A549 (cell line): ENCODE measurements at regions not wholly inside any gene's neighbourhood (a gene's known extent, or its start where the extent isn't known, plus 50 kb on each side); places are given as distances from the start of the nearest gene placed in this dataset.

ENCODE experiments used
- ATAC-seq, 2 experiments: fragments of 200-7000 bp in 1 of 2; fragments of >200 bp in 1 of 2; cut with Nextera tagmentation in 1 of 2; cut with Tn5 transposase in 1 of 2; 3 replicates each; pipeline versions ENCODE4 v1.8.0 to v1.9.1; 2018 to 2020; ENCODE audit warnings: mild to moderate bottlenecking in 1 of 2, moderate library complexity in 1 of 2
- CTCF ChIA-PET: fragments of 300-600 bp; sonication (Branson Sonifier 250); formaldehyde crosslinking; extraction: SDS; loops from one replicate; lab custom pipeline; 2021; ENCODE audit warnings: antibody characterized with exemption, inconsistent platforms; lab: Yijun Ruan, JAX
- POLR2A ChIA-PET: fragments of 350-600 bp; formaldehyde crosslinking; extraction: SDS; loops from one replicate; lab custom pipeline; 2021; ENCODE audit warnings: antibody characterized with exemption, inconsistent platforms; lab: Yijun Ruan, JAX
- DNase-seq, 2 experiments: peaks; one replicate each; pipeline versions ENCODE4 v3.0.0 to v3.0.0-alpha.2; 2011 to 2016; ENCODE audit warnings: low read depth in 1 of 2, low spot score in 1 of 2
- FAIRE-seq: peaks from 2 replicates; lab custom pipeline; 2011; peaks lifted over from hg19 to GRCh38; lab: Jason Lieb, UNC
- H3K27ac ChIP-seq, 2 experiments: fragments of >200 bp; sonication (Bioruptor Twin); formaldehyde crosslinking; 3 replicates each; pipeline ENCODE4 v1.5.1; 2016 to 2017
- H3K4me1 ChIP-seq: fragments of >200 bp; sonication (Bioruptor Twin); formaldehyde crosslinking; 3 replicates; pipeline ENCODE4 v1.6.1; 2016
- H3K4me2 ChIP-seq: fragments of >200 bp; sonication (Bioruptor Twin); formaldehyde crosslinking; 3 replicates; pipeline ENCODE4 v1.6.1; 2016
- H3K4me3 ChIP-seq: fragments of >200 bp; sonication (Bioruptor Twin); formaldehyde crosslinking; 3 replicates; pipeline ENCODE4 v1.5.1; 2016
- H3K9me3 ChIP-seq: fragments of >200 bp; sonication (Bioruptor Twin); formaldehyde crosslinking; 3 replicates; pipeline ENCODE4 v1.6.1; 2016
- CBX8 ChIP-seq: fragments of 200-600 bp; sonication (generic); IDR thresholded peaks from 2 replicates; pipeline ENCODE4 v1.6.1; 2016
- CEBPB ChIP-seq, 2 experiments: fragments of >200 bp in 1 of 2; sonication (Bioruptor Twin) in 1 of 2; formaldehyde crosslinking in 1 of 2; IDR thresholded peaks; 2 replicates each; pipeline ENCODE4 v1.6.1; 2012 to 2016
- CHD2 ChIP-seq: fragments of 150-350 bp; IDR thresholded peaks from 2 replicates; pipeline ENCODE4 v1.6.1; 2014; ENCODE audit warnings: low read length; ENCODE audit not compliant: partially characterized antibody
- CHD4 ChIP-seq: fragments of 200-600 bp; sonication (generic); IDR thresholded peaks from 2 replicates; pipeline ENCODE4 v1.6.1; 2016; ENCODE audit warnings: antibody characterized with exemption, mild to moderate bottlenecking, borderline replicate concordance
- EHF ChIP-seq: fragments of 250-450 bp; sonication (Bioruptor Pico); IDR thresholded peaks from 2 replicates; pipeline ENCODE4 v1.5.0; 2020; ENCODE audit warnings: mild to moderate bottlenecking
- GATA3 ChIP-seq: IDR thresholded peaks from 2 replicates; pipeline ENCODE4 v1.6.1; 2012; ENCODE audit warnings: borderline replicate concordance
- HES2 ChIP-seq: fragments of >200 bp; sonication (Bioruptor Twin); formaldehyde crosslinking; IDR thresholded peaks from 2 replicates; pipeline ENCODE4 v1.6.1; 2016
- HOXB13 ChIP-seq: fragments of 250-450 bp; sonication (Bioruptor Pico); IDR thresholded peaks from 2 replicates; pipeline ENCODE4 v1.5.0; 2020; ENCODE audit warnings: low read depth, mild to moderate bottlenecking, moderate library complexity
- HOXB5 ChIP-seq: fragments of 250-450 bp; sonication (Bioruptor Pico); IDR thresholded peaks from 2 replicates; pipeline ENCODE4 v1.5.0; 2020; ENCODE audit warnings: mild to moderate bottlenecking, moderate library complexity
- MAFK ChIP-seq: fragments of 450-650 bp; IDR thresholded peaks from 2 replicates; pipeline ENCODE4 v1.6.1; 2014; ENCODE audit not compliant: partially characterized antibody
- MAZ ChIP-seq: fragments of 150-350 bp; IDR thresholded peaks from 2 replicates; pipeline ENCODE4 v1.6.1; 2014; ENCODE audit warnings: antibody characterized with exemption, low read depth, low read length, borderline replicate concordance
- NPAS2 ChIP-seq: fragments of 250-450 bp; sonication (Bioruptor Pico); IDR thresholded peaks from 2 replicates; pipeline ENCODE4 v1.8.0; 2022; ENCODE audit warnings: mild to moderate bottlenecking, moderate library complexity, borderline replicate concordance
- PBX3 ChIP-seq: IDR thresholded peaks from 2 replicates; pipeline ENCODE4 v1.6.1; 2012
- PHF8 ChIP-seq: fragments of 200-600 bp; sonication (generic); IDR thresholded peaks from 2 replicates; pipeline ENCODE4 v1.6.1; 2016; ENCODE audit warnings: low read depth, mild to moderate bottlenecking, antibody characterized with exemption, moderate library complexity, borderline replicate concordance
- RCOR1 ChIP-seq: fragments of 150-350 bp; IDR thresholded peaks from 2 replicates; pipeline ENCODE4 v1.6.1; 2014; ENCODE audit warnings: antibody characterized with exemption, low read length, low read depth
- REST ChIP-seq: fragments of 200-600 bp; sonication (generic); IDR thresholded peaks from 2 replicates; pipeline ENCODE4 v1.6.1; 2016; ENCODE audit warnings: antibody characterized with exemption, mild to moderate bottlenecking, moderate library complexity
- RFX5 ChIP-seq: fragments of 450-650 bp; IDR thresholded peaks from 2 replicates; pipeline ENCODE4 v1.7.1; 2014; ENCODE audit warnings: antibody characterized with exemption, mild to moderate bottlenecking, moderate library complexity
- SREBF2 ChIP-seq: fragments of 450-650 bp; IDR thresholded peaks from 2 replicates; pipeline ENCODE4 v1.6.1; 2014; ENCODE audit warnings: mild to moderate bottlenecking, moderate library complexity
- TFCP2L1 ChIP-seq: fragments of 250-450 bp; sonication (Bioruptor Pico); IDR thresholded peaks from 2 replicates; pipeline ENCODE4 v1.5.0; 2021; ENCODE audit warnings: mild to moderate bottlenecking
- ZC3H11A ChIP-seq: fragments of 450-650 bp; IDR thresholded peaks from 2 replicates; pipeline ENCODE4 v1.6.1; 2014; ENCODE audit warnings: antibody characterized with exemption, mild to moderate bottlenecking
- ZNF302 ChIP-seq: fragments of 250-450 bp; sonication (Bioruptor Pico); IDR thresholded peaks from 2 replicates; pipeline ENCODE4 v1.9.0; 2021; ENCODE audit warnings: inconsistent platforms, mild to moderate bottlenecking, moderate library complexity
- ZSCAN20 ChIP-seq: fragments of 250-450 bp; sonication (Bioruptor Pico); IDR thresholded peaks from 2 replicates; pipeline ENCODE4 v1.8.0; 2022; ENCODE audit warnings: mild to moderate bottlenecking, moderate library complexity
- WGBS: methylation state at CpG from one replicate; pipeline ENCODE4 v1.1.6; 2017; ENCODE audit errors: missing lambda C conversion rate; 5-methylcytosine and 5-hydroxymethylcytosine counted together

GRCh38 chr4:14602206-14602605 is 400.1 kb upstream of the CPEB2 start (continued):
- TF ChIP-seq HOXB5 (no peak), HES2 (no peak), MAFK (no peak)

- ATAC-seq, result no peak
- no peak overlapping the region for H3K4me3 ChIP-seq
- peak overlapping the region in 1 of 2 experiments; percentile 21; a peak in 1 of 6 replicates for H3K27ac ChIP-seq
- peak overlapping the region; percentile 24; the same call in 2 of the 3 replicates for H3K4me2 ChIP-seq
- no peak for TF ChIP-seq CHD4
- 59% methylated on average over 3 of the region's 3 CpGs for WGBS
- CTCF ChIA-PET, result no interaction called here
- no peak for DNase-seq
- FAIRE-seq, result no peak
- no peaks in the 10 kb centered on the region for H3K9me3 ChIP-seq
- peaks cover 5% of the 10 kb centered on the region; the same call in 2 of the 3 replicates for H3K4me1 ChIP-seq
- POLR2A ChIA-PET, result no interaction called here
Measured at GRCh38 chr4:14607001-14607400, 395.3 kb upstream of the CPEB2 start.

- no peak for TF ChIP-seq SREBF2
- no peak for TF ChIP-seq HOXB13 (CRISPR knock-in tag)
- no peak for TF ChIP-seq RFX5
- peak; percentile 64 to 65; a peak in 3 of 4 replicates for TF ChIP-seq CEBPB (IDR thresholded peaks at IDR 0.05)
- TF ChIP-seq ZC3H11A, result no peak
- TF ChIP-seq, all 56 proteins: peak for 1
- Histone ChIP-seq H3K4me3 (no peak overlapping the region), H3K4me2 (peak overlapping the region; percentile 24; the same call in 2 of the 3 replicates), H3K27ac (peak overlapping the region in 1 of 2 experiments; percentile 50; a peak in 2 of 6 replicates), H3K9me3 (no peaks in the 10 kb centered on the region), H3K4me1 (peaks cover 5% of the 10 kb centered on the region; the same call in 2 of the 3 replicates)
- FAIRE-seq (no peak), DNase-seq (no peak), ATAC-seq (no peak)
- POLR2A ChIA-PET, result no interaction called here
- CTCF ChIA-PET, result interaction anchor here (0.7 kb wide), 1 partner anchor 51 kb away, joined by 3 read pairs; no protein-coding TSS in a partner anchor
- WGBS, result 42% methylated on average over 2 of the region's 2 CpGs
Measured at GRCh38 chr4:14607578-14607977, 394.7 kb upstream of the CPEB2 start.

GRCh38 chr4:14608630-14609029 is 393.7 kb upstream of the CPEB2 start:
- no peak overlapping the region for H3K27ac ChIP-seq
- no peak for ATAC-seq
- CTCF ChIA-PET, result no interaction called here
- no peaks in the 10 kb centered on the region for H3K9me3 ChIP-seq
- H3K4me1 ChIP-seq, result peaks cover 5% of the 10 kb centered on the region; the same call in 2 of the 3 replicates
- no peak overlapping the region for H3K4me2 ChIP-seq
- DNase-seq, result no peak
- H3K4me3 ChIP-seq, result no peak overlapping the region
- no peak for FAIRE-seq
- no peak for TF ChIP-seq NPAS2 (CRISPR knock-in tag)
- no peak for TF ChIP-seq TFCP2L1 (CRISPR knock-in tag)
- no peak for TF ChIP-seq CBX8
- no peak for TF ChIP-seq SREBF2
- TF ChIP-seq RFX5, result no peak
- TF ChIP-seq REST, result no peak
- no peak for TF ChIP-seq PHF8
- TF ChIP-seq MAZ, result no peak
- no peak for TF ChIP-seq HES2
- TF ChIP-seq PBX3, result no peak
- TF ChIP-seq ZSCAN20 (CRISPR knock-in tag), result no peak
- no peak for TF ChIP-seq EHF
- TF ChIP-seq CHD4, result no peak
- TF ChIP-seq CHD2, result no peak
- TF ChIP-seq GATA3, result no peak
- TF ChIP-seq ZNF302 (CRISPR knock-in tag), result no peak
- TF ChIP-seq RCOR1, result no peak
- TF ChIP-seq, all 56 proteins: peak for 0
- POLR2A ChIA-PET, result no interaction called here
